UCSD-AML1 (cell line): ENCODE measurements at regions not wholly inside any gene's neighbourhood (a gene's known extent, or its start where the extent isn't known, plus 50 kb on each side); places are given as distances from the start of the nearest gene placed in this dataset.
"Not testable (repeated sequence)": the region's sequence is repeated elsewhere in the genome, so short reads cannot be mapped to it uniquely, and the experiment has no call there.

Experiments used
- DNase-seq: peaks from one replicate; lab custom pipeline; 2025; ENCODE audit not compliant: unreplicated experiment; lab: John Stamatoyannopoulos, UW

- no peak for DNase-seq
These were observed 410.3 kb downstream of the KIF20B start for GRCh38 chr10:90111671-90112070.

GRCh38 chr10:90112681-90113080, 411.3 kb downstream of the KIF20B start:
- DNase-seq = no peak

GRCh38 chr10:90118567-90118966, 417.2 kb downstream of the KIF20B start:
- not testable (repeated sequence) for DNase-seq

GRCh38 chr10:90119631-90120280, 418.4 kb downstream of the KIF20B start:
- DNase-seq = not testable (repeated sequence)

- DNase-seq = no peak
These were observed 424.3 kb downstream of the KIF20B start for GRCh38 chr10:90125456-90126255.

- no peak for DNase-seq
These were observed 424.8 kb downstream of the KIF20B start for GRCh38 chr10:90126256-90126595.

- DNase-seq = no peak
These were observed 429.1 kb downstream of the KIF20B start for GRCh38 chr10:90130321-90131086.

GRCh38 chr10:90133606-90134005, 432.2 kb downstream of the KIF20B start:
- no peak for DNase-seq

GRCh38 chr10:90136731-90137316, 435.4 kb downstream of the KIF20B start:
- no peak for DNase-seq

- DNase-seq = no peak
These were observed 437.5 kb downstream of the KIF20B start for GRCh38 chr10:90138844-90139243.

GRCh38 chr10:90141791-90142190, 440.4 kb downstream of the KIF20B start:
- DNase-seq = no peak

GRCh38 chr10:90143937-90144336, 442.5 kb downstream of the KIF20B start:
- no peak for DNase-seq

GRCh38 chr10:90148116-90148855, 446.9 kb downstream of the KIF20B start:
- no peak for DNase-seq

- DNase-seq = no peak
These were observed 448.2 kb downstream of the KIF20B start for GRCh38 chr10:90149563-90149962.

GRCh38 chr10:90162271-90162853, 461.0 kb downstream of the KIF20B start:
- no peak for DNase-seq

- no peak for DNase-seq
These were observed 466.0 kb downstream of the KIF20B start for GRCh38 chr10:90167174-90168064.

GRCh38 chr10:90168244-90168643, 466.9 kb downstream of the KIF20B start:
- no peak for DNase-seq

GRCh38 chr10:90171014-90171722, 469.8 kb downstream of the KIF20B start:
- no peak for DNase-seq

GRCh38 chr10:90174531-90174930, 473.1 kb downstream of the KIF20B start:
- DNase-seq = no peak
